T-helper 2 cell treated with Interferon-gamma antibody and Interleukin-4, amounts not matched to agents 5 μg/mL and 100 μg/mL, for 36 hours (primary cell): ENCODE measurements at regions not wholly inside any gene's neighbourhood (a gene's known extent, or its start where the extent isn't known, plus 50 kb on each side); places are given as distances from the start of the nearest gene placed in this dataset.

Experiments
- DNase-seq: peaks from one replicate; pipeline ENCODE4 v3.0.0; 2021; ENCODE audit warnings: low spot score
- H3K27ac Mint-ChIP-seq: one replicate; pipeline ENCODE4 v1.8.0; 2021; ENCODE audit warnings: mild to moderate bottlenecking, mixed read lengths
- H3K27me3 Mint-ChIP-seq: one replicate; pipeline ENCODE4 v1.8.0; 2021; ENCODE audit warnings: low read depth, mixed read lengths
- H3K36me3 Mint-ChIP-seq: one replicate; pipeline ENCODE4 v1.8.0; 2021; ENCODE audit warnings: low read depth, mixed read lengths
- H3K4me1 Mint-ChIP-seq: one replicate; pipeline ENCODE4 v1.8.0; 2021; ENCODE audit warnings: low read depth, mixed read lengths
- H3K4me3 Mint-ChIP-seq: one replicate; pipeline ENCODE4 v1.8.0; 2022; ENCODE audit warnings: mild to moderate bottlenecking, moderate library complexity, mixed read lengths
- H3K9me3 Mint-ChIP-seq: one replicate; pipeline ENCODE4 v1.8.0; 2021; ENCODE audit warnings: mixed read lengths

- Mint-ChIP-seq H3K36me3 (peaks cover 21% of the 10 kb centered on the region), H3K4me3 (no peak overlapping the region), H3K27ac (no peak overlapping the region), H3K4me1 (peaks cover 12% of the 10 kb centered on the region), H3K27me3 (no peaks in the 10 kb centered on the region), H3K9me3 (peaks cover 34% of the 10 kb centered on the region)
- no peak for DNase-seq
These were observed 54.3 kb upstream of the CBLB start for GRCh38 chr3:105923140-105923539.

GRCh38 chr3:105927741-105928140 is 58.9 kb upstream of the CBLB start:
- Mint-ChIP-seq H3K9me3 (no peaks in the 10 kb centered on the region), H3K4me1 (no peaks in the 10 kb centered on the region), H3K4me3 (no peak overlapping the region), H3K27ac (no peak overlapping the region), H3K27me3 (no peaks in the 10 kb centered on the region), H3K36me3 (no peaks in the 10 kb centered on the region)
- DNase-seq: no peak

GRCh38 chr3:105930733-105931132 is 61.9 kb upstream of the CBLB start:
- Mint-ChIP-seq H3K27ac (no peak overlapping the region), H3K27me3 (no peaks in the 10 kb centered on the region)

GRCh38 chr3:105931500-105931899 is 62.7 kb upstream of the CBLB start:
- Mint-ChIP-seq H3K4me1 (peaks cover 2% of the 10 kb centered on the region), H3K27ac (no peak overlapping the region), H3K4me3 (no peak overlapping the region), H3K27me3 (no peaks in the 10 kb centered on the region), H3K9me3 (peaks cover 12% of the 10 kb centered on the region), H3K36me3 (peaks cover 6% of the 10 kb centered on the region)
- no peak for DNase-seq

More at GRCh38 chr3:105930733-105931132, 61.9 kb upstream of the CBLB start:
- Mint-ChIP-seq H3K9me3 (peaks cover 7% of the 10 kb centered on the region), H3K36me3 (peaks cover 3% of the 10 kb centered on the region), H3K4me1 (peaks cover 2% of the 10 kb centered on the region), H3K4me3 (no peak overlapping the region)
- DNase-seq: no peak

- H3K27ac Mint-ChIP-seq: no peak overlapping the region
- H3K4me3 Mint-ChIP-seq: no peak overlapping the region
- H3K4me1 Mint-ChIP-seq: peaks cover 2% of the 10 kb centered on the region
- H3K36me3 Mint-ChIP-seq: peaks cover 6% of the 10 kb centered on the region
- H3K9me3 Mint-ChIP-seq: peaks cover 18% of the 10 kb centered on the region
- DNase-seq: no peak
- no peaks in the 10 kb centered on the region for H3K27me3 Mint-ChIP-seq
These were observed 65.1 kb upstream of the CBLB start for GRCh38 chr3:105933871-105934270.

- Mint-ChIP-seq H3K27me3 (no peaks in the 10 kb centered on the region), H3K36me3 (peaks cover 6% of the 10 kb centered on the region), H3K4me1 (peaks cover 2% of the 10 kb centered on the region), H3K4me3 (no peak overlapping the region), H3K27ac (no peak overlapping the region), H3K9me3 (peaks cover 21% of the 10 kb centered on the region)
- DNase-seq: no peak
These were observed 69.3 kb upstream of the CBLB start for GRCh38 chr3:105938101-105938500.

GRCh38 chr3:105938806-105939205 is 70.0 kb upstream of the CBLB start:
- Mint-ChIP-seq H3K27me3 (no peaks in the 10 kb centered on the region), H3K9me3 (peaks cover 21% of the 10 kb centered on the region), H3K4me1 (peaks cover 2% of the 10 kb centered on the region), H3K27ac (no peak overlapping the region), H3K4me3 (no peak overlapping the region), H3K36me3 (peaks cover 6% of the 10 kb centered on the region)
- no peak for DNase-seq

- H3K4me3 Mint-ChIP-seq: no peak overlapping the region
- H3K27ac Mint-ChIP-seq: no peak overlapping the region
- no peaks in the 10 kb centered on the region for H3K36me3 Mint-ChIP-seq
- no peaks in the 10 kb centered on the region for H3K4me1 Mint-ChIP-seq
- no peaks in the 10 kb centered on the region for H3K27me3 Mint-ChIP-seq
- no peak for DNase-seq
- peaks cover 4% of the 10 kb centered on the region for H3K9me3 Mint-ChIP-seq
These were observed 75.5 kb upstream of the CBLB start for GRCh38 chr3:105944276-105944675.

- DNase-seq: no peak
- H3K27ac Mint-ChIP-seq: no peak overlapping the region
- H3K4me3 Mint-ChIP-seq: no peak overlapping the region
- no peaks in the 10 kb centered on the region for H3K36me3 Mint-ChIP-seq
- H3K27me3 Mint-ChIP-seq: no peaks in the 10 kb centered on the region
- no peaks in the 10 kb centered on the region for H3K4me1 Mint-ChIP-seq
- peaks cover under 1% of the 10 kb centered on the region for H3K9me3 Mint-ChIP-seq
These were observed 75.9 kb upstream of the CBLB start for GRCh38 chr3:105944721-105945120.

- no peak for DNase-seq
- H3K4me1 Mint-ChIP-seq: no peaks in the 10 kb centered on the region
- no peaks in the 10 kb centered on the region for H3K27me3 Mint-ChIP-seq
- H3K27ac Mint-ChIP-seq: no peak overlapping the region
- H3K4me3 Mint-ChIP-seq: no peak overlapping the region
- no peaks in the 10 kb centered on the region for H3K9me3 Mint-ChIP-seq
- no peaks in the 10 kb centered on the region for H3K36me3 Mint-ChIP-seq
These were observed 79.3 kb upstream of the CBLB start for GRCh38 chr3:105948101-105948500.

GRCh38 chr3:105950881-105951600 is 82.2 kb upstream of the CBLB start:
- Mint-ChIP-seq H3K4me1 (no peaks in the 10 kb centered on the region), H3K27ac (no peak overlapping the region), H3K4me3 (no peak overlapping the region), H3K9me3 (no peaks in the 10 kb centered on the region), H3K27me3 (no peaks in the 10 kb centered on the region), H3K36me3 (no peaks in the 10 kb centered on the region)
- no peak for DNase-seq

GRCh38 chr3:105953831-105954230 is 85.0 kb upstream of the CBLB start:
- no peak for DNase-seq

GRCh38 chr3:105956306-105956705 is 87.5 kb upstream of the CBLB start:
- no peak overlapping the region for H3K4me3 Mint-ChIP-seq
- no peak overlapping the region for H3K27ac Mint-ChIP-seq
- H3K4me1 Mint-ChIP-seq: no peaks in the 10 kb centered on the region
- no peak for DNase-seq
- H3K27me3 Mint-ChIP-seq: no peaks in the 10 kb centered on the region
- peaks cover 1% of the 10 kb centered on the region for H3K9me3 Mint-ChIP-seq
- no peaks in the 10 kb centered on the region for H3K36me3 Mint-ChIP-seq

More at GRCh38 chr3:105953831-105954230, 85.0 kb upstream of the CBLB start:
- Mint-ChIP-seq H3K4me3 (no peak overlapping the region), H3K27me3 (no peaks in the 10 kb centered on the region), H3K36me3 (no peaks in the 10 kb centered on the region), H3K27ac (no peak overlapping the region), H3K9me3 (no peaks in the 10 kb centered on the region), H3K4me1 (no peaks in the 10 kb centered on the region)

- Mint-ChIP-seq H3K36me3 (peaks cover 5% of the 10 kb centered on the region), H3K27me3 (no peaks in the 10 kb centered on the region), H3K27ac (no peak overlapping the region), H3K9me3 (peaks cover 7% of the 10 kb centered on the region), H3K4me3 (no peak overlapping the region), H3K4me1 (no peaks in the 10 kb centered on the region)
- DNase-seq: no peak
These were observed 88.9 kb upstream of the CBLB start for GRCh38 chr3:105957722-105958121.
